ENCODE measurements at regions not wholly inside any gene's neighbourhood (a gene's known extent, or its start where the extent isn't known, plus 50 kb on each side); places are given as distances from the start of the nearest gene placed in this dataset.
"Not testable (repeated sequence)": the region's sequence is repeated elsewhere in the genome, so short reads cannot be mapped to it uniquely, and the experiment has no call there.

- Mint-ChIP-seq H3K4me1 (no peaks in the 10 kb centered on the region), H3K27me3 (ENCODE audit: insufficient read depth) (no peaks in the 10 kb centered on the region), H3K27ac (no peak overlapping the region), H3K9me3 (peaks cover 4% of the 10 kb centered on the region), H3K4me3 (no peak overlapping the region), H3K36me3 (ENCODE audit: low read depth) (no peaks in the 10 kb centered on the region)
- TF ChIP-seq, protein P1, sequence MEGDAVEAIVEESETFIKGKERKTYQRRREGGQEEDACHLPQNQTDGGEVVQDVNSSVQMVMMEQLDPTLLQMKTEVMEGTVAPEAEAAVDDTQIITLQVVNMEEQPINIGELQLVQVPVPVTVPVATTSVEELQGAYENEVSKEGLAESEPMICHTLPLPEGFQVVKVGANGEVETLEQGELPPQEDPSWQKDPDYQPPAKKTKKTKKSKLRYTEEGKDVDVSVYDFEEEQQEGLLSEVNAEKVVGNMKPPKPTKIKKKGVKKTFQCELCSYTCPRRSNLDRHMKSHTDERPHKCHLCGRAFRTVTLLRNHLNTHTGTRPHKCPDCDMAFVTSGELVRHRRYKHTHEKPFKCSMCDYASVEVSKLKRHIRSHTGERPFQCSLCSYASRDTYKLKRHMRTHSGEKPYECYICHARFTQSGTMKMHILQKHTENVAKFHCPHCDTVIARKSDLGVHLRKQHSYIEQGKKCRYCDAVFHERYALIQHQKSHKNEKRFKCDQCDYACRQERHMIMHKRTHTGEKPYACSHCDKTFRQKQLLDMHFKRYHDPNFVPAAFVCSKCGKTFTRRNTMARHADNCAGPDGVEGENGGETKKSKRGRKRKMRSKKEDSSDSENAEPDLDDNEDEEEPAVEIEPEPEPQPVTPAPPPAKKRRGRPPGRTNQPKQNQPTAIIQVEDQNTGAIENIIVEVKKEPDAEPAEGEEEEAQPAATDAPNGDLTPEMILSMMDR (conservative IDR thresholded peaks at IDR 0.05), result no peak
- Histone ChIP-seq H3K27me3 (ENCODE audit: control insufficient read depth, insufficient read depth, low read length, poor library complexity, severe bottlenecking) (no peaks in the 10 kb centered on the region), H3K9ac (ENCODE audit: extremely low read depth, low read length, poor library complexity, severe bottlenecking) (no peak overlapping the region), H3K4me3 (ENCODE audit: low read length) (no peak overlapping the region), H3K4me1 (ENCODE audit: control insufficient read depth, insufficient read depth, low read length) (no peaks in the 10 kb centered on the region), H3K9me3 (ENCODE audit: control insufficient read depth, low read length) (peaks cover 4% of the 10 kb centered on the region), H3K27ac (ENCODE audit: low read depth, low read length) (no peak overlapping the region), H3K36me3 (ENCODE audit: control insufficient read depth, insufficient read depth, low read length) (no peaks in the 10 kb centered on the region)
- no peak for DNase-seq
- WGBS, 2 experiments (ENCODE audit: insufficient coverage in 1 of 2, insufficient read length in 1 of 2), result 100% methylated on average over 2 of the region's 2 CpGs; no CpG with 5 or more reads in 1 of the 2 experiments
Measured at GRCh38 chr4:12022409-12022808, 593.7 kb upstream of the HS3ST1 start.

GRCh38 chr4:12016729-12017128, 588.0 kb upstream of the HS3ST1 start:
- no peak overlapping the region for H3K9ac ChIP-seq (ENCODE audit: extremely low read depth, low read length, poor library complexity, severe bottlenecking)
- no peak for DNase-seq
- Mint-ChIP-seq H3K4me3 (no peak overlapping the region), H3K9me3 (peaks cover 9% of the 10 kb centered on the region), H3K27me3 (ENCODE audit: insufficient read depth) (no peaks in the 10 kb centered on the region), H3K4me1 (no peaks in the 10 kb centered on the region), H3K27ac (no peak overlapping the region), H3K36me3 (ENCODE audit: low read depth) (no peaks in the 10 kb centered on the region)
- H3K36me3 ChIP-seq (ENCODE audit: control insufficient read depth, insufficient read depth, low read length), result no peaks in the 10 kb centered on the region
- peaks cover 9% of the 10 kb centered on the region for H3K9me3 ChIP-seq (ENCODE audit: control insufficient read depth, low read length)
- TF ChIP-seq, protein P1 (conservative IDR thresholded peaks at IDR 0.05), result no peak
- no peaks in the 10 kb centered on the region for H3K27me3 ChIP-seq (ENCODE audit: control insufficient read depth, insufficient read depth, low read length, poor library complexity, severe bottlenecking)
- no peaks in the 10 kb centered on the region for H3K4me1 ChIP-seq (ENCODE audit: control insufficient read depth, insufficient read depth, low read length)
- H3K4me3 ChIP-seq (ENCODE audit: low read length), result no peak overlapping the region
- WGBS, 2 experiments (ENCODE audit: insufficient coverage in 1 of 2, insufficient read length in 1 of 2), result 100% methylated on average over 1 of the region's 1 CpG
- H3K27ac ChIP-seq (ENCODE audit: low read depth, low read length), result no peak overlapping the region

DNA sequence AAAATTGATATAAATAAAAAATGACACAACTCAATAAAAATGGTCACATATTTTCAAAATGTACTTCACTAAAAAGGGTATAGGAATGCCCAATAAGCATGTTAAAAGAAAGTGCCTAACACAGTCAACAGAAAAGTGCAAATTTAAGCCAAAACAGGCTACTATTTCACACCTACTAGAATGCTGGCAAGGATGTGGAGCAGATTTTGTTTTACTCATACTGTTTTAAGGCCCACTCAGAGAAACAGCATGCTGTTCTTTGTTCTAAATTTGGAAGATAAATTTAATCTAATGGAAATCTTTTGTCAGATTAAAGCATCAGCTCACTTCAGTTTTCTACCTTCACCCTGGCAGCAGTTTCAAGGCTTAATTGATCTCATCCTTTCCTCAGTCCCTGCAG, 576.8 kb upstream of the HS3ST1 start:
- Histone ChIP-seq H3K4me1 (ENCODE audit: control insufficient read depth, insufficient read depth, low read length) (no peaks in the 10 kb centered on the region), H3K27me3 (ENCODE audit: control insufficient read depth, insufficient read depth, low read length, poor library complexity, severe bottlenecking) (no peaks in the 10 kb centered on the region), H3K9me3 (ENCODE audit: control insufficient read depth, low read length) (no peaks in the 10 kb centered on the region), H3K4me3 (ENCODE audit: low read length) (no peak overlapping the region), H3K27ac (ENCODE audit: low read depth, low read length) (no peak overlapping the region), H3K9ac (ENCODE audit: extremely low read depth, low read length, poor library complexity, severe bottlenecking) (no peak overlapping the region), H3K36me3 (ENCODE audit: control insufficient read depth, insufficient read depth, low read length) (no peaks in the 10 kb centered on the region)
- H3K27ac Mint-ChIP-seq, result no peak overlapping the region
- H3K27me3 Mint-ChIP-seq (ENCODE audit: insufficient read depth), result no peaks in the 10 kb centered on the region
- DNase-seq, result no peak
- peaks cover 8% of the 10 kb centered on the region for H3K9me3 Mint-ChIP-seq
- TF ChIP-seq, protein P1 (conservative IDR thresholded peaks at IDR 0.05), result no peak
- no peaks in the 10 kb centered on the region for H3K36me3 Mint-ChIP-seq (ENCODE audit: low read depth)
- no peak overlapping the region for H3K4me3 Mint-ChIP-seq
- no peaks in the 10 kb centered on the region for H3K4me1 Mint-ChIP-seq

DNA sequence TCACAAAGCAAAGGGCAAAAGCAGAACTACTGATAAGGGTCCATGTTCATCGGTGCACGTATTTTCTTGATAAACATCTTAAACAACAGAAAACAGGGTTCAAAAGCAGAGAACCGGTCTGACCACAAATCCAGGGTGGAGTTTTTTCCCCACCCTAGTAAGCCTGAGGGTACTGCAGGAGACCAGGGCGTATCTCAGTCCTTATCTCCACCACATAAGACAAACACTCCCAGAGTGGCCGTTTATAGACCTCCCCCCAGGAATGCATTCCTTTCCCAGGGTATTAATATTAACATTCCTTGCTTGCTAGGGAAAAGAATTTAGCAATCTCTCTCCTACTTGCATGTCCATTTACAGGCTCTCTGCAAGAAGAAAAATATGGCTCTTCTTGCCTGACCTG, 567.9 kb upstream of the HS3ST1 start:
- H3K4me3 ChIP-seq (ENCODE audit: low read length); DNase-seq; H3K27me3 Mint-ChIP-seq (ENCODE audit: insufficient read depth); H3K4me3 Mint-ChIP-seq; H3K4me1 ChIP-seq (ENCODE audit: control insufficient read depth, insufficient read depth, low read length); H3K27ac Mint-ChIP-seq; H3K36me3 Mint-ChIP-seq (ENCODE audit: low read depth); H3K27me3 ChIP-seq (ENCODE audit: control insufficient read depth, insufficient read depth, low read length, poor library complexity, severe bottlenecking); H3K4me1 Mint-ChIP-seq; H3K9ac ChIP-seq (ENCODE audit: extremely low read depth, low read length, poor library complexity, severe bottlenecking); H3K27ac ChIP-seq (ENCODE audit: low read depth, low read length); H3K36me3 ChIP-seq (ENCODE audit: control insufficient read depth, insufficient read depth, low read length): not testable (repeated sequence)
- peaks cover 44% of the 10 kb centered on the region for H3K9me3 ChIP-seq (ENCODE audit: control insufficient read depth, low read length)
- peaks cover 51% of the 10 kb centered on the region for H3K9me3 Mint-ChIP-seq
- 94% methylated on average over 3 to 5 of the region's 5 CpGs for WGBS, 2 experiments (ENCODE audit: insufficient coverage in 1 of 2, insufficient read length in 1 of 2)
